ENCODE measurements at regions not wholly inside any gene's neighbourhood (a gene's known extent, or its start where the extent isn't known, plus 50 kb on each side); places are given as distances from the start of the nearest gene placed in this dataset.

DNA sequence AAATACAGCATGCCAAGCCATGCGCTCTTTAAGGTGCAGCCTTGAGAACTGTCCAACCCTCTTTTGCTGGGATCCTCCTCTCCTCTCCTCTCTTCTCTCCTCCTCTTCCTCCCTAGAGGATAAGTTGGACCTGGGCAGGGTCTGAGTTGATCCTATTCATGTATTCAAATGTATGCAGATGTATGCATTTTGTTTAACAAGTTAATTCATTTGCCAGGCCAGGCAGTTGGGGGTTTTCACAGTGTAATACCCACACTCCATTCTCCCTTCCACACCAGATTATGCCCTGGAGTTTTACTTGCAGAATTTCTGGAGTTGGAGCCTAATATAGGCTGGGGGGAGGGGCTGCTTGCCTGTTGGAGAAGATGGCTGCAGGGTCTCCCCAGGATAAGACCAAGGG, 226.2 kb upstream of the SDK2 start:
- TF ChIP-seq, protein P1, sequence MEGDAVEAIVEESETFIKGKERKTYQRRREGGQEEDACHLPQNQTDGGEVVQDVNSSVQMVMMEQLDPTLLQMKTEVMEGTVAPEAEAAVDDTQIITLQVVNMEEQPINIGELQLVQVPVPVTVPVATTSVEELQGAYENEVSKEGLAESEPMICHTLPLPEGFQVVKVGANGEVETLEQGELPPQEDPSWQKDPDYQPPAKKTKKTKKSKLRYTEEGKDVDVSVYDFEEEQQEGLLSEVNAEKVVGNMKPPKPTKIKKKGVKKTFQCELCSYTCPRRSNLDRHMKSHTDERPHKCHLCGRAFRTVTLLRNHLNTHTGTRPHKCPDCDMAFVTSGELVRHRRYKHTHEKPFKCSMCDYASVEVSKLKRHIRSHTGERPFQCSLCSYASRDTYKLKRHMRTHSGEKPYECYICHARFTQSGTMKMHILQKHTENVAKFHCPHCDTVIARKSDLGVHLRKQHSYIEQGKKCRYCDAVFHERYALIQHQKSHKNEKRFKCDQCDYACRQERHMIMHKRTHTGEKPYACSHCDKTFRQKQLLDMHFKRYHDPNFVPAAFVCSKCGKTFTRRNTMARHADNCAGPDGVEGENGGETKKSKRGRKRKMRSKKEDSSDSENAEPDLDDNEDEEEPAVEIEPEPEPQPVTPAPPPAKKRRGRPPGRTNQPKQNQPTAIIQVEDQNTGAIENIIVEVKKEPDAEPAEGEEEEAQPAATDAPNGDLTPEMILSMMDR (IDR thresholded peaks at IDR 0.05; ENCODE audit: insufficient read depth, low read depth, low read length): no peak
- no peak for DNase-seq (ENCODE audit: low read depth)
- Histone ChIP-seq H3K36me3 (ENCODE audit: control insufficient read depth, insufficient read depth, low read length) (no peaks in the 10 kb centered on the region), H3K4me3 (ENCODE audit: low read depth, low read length) (no peak overlapping the region), H3K27me3 (ENCODE audit: control insufficient read depth, insufficient read depth, low read length) (no peaks in the 10 kb centered on the region)
- ChIA-PET POLR2A (no interaction called here), CTCF (no interaction called here)

DNA sequence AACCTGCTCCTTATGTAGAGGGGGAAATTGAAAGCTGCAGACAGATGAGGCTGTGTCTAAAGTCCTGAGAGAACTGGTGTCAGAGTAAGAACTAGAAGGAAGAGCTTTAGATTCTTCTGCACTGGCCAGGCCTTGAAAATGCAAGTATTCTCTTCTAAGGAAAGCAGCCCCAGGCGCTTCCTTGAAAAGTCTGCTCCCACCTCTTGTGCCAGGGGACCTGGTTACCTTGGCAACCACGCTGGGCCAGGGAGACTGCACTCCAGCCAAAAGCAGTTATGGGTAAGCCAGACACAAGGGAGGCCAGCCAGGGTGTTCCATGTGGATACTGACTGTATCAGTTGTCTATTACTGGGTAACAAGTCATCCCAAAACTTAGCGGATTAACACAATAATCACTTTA, 228.6 kb upstream of the SDK2 start:
- DNase-seq (ENCODE audit: low read depth): no peak
- TF ChIP-seq, protein P1 (IDR thresholded peaks at IDR 0.05; ENCODE audit: insufficient read depth, low read depth, low read length): no peak
- POLR2A ChIA-PET: no interaction called here
- H3K36me3 ChIP-seq (ENCODE audit: control insufficient read depth, insufficient read depth, low read length): no peaks in the 10 kb centered on the region
- H3K27me3 ChIP-seq (ENCODE audit: control insufficient read depth, insufficient read depth, low read length): no peaks in the 10 kb centered on the region
- CTCF ChIA-PET: no interaction called here
- H3K4me3 ChIP-seq (ENCODE audit: low read depth, low read length): no peak overlapping the region

DNA sequence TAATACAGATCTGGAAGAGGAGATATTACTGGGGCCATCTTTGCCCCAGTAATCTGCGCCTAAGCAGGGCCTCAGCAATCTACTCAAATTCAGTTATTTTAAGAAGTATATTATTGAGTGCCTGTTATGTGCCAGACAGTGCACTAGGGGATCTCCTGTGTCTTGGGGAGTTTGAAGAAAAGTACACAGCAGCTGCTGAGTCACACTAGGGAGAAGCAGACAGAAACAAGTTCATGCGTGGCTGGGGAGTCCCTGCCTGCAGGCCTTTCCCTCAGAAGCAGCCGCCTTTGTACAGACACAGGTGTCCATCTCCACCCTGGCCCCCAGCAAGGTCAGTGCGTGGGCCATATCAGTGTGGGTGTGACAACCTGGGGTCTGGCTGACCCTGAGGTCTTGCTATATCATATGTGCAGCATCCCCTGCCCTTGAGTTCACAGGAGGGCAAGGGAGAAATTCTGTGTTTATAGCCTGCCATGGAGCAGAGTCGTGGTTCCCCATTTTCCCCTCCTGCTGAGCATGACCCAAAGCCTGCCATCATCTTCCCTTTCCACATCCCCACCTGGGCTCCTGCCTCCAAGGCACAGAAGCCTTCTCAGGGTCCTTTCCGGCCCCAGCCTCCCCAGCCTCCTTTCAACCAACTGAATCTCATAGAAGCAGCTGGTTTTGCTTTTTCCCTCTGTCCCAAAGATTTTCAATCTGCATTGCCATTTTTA, 229.9 kb upstream of the SDK2 start:
- TF ChIP-seq, protein P1 (IDR thresholded peaks at IDR 0.05; ENCODE audit: insufficient read depth, low read depth, low read length): no peak
- no peaks in the 10 kb centered on the region for H3K36me3 ChIP-seq (ENCODE audit: control insufficient read depth, insufficient read depth, low read length)
- no peak for DNase-seq (ENCODE audit: low read depth)
- H3K4me3 ChIP-seq (ENCODE audit: low read depth, low read length): no peak overlapping the region
- ChIA-PET POLR2A (no interaction called here), CTCF (no interaction called here)
- no peaks in the 10 kb centered on the region for H3K27me3 ChIP-seq (ENCODE audit: control insufficient read depth, insufficient read depth, low read length)

DNA sequence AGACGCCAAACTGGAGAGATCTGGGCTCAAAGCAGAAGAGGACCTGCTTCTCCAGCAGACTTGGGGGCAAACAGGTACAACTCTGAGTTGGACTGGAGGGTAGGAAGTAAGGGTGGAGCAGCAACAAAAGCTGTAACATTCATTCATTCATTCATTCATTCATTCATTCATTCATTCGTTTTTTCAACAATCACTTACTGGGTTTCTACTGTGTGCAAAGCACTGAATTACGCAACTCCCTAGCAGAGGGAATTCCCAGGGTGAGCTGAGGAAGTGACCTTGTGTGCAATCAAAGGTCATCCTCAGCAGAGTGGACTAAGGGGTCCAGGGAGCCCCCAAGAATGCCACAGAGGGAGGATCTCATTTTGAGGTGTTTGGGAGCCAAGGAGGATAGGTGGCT, 231.1 kb upstream of the SDK2 start:
- H3K4me3 ChIP-seq (ENCODE audit: low read depth, low read length): no peak overlapping the region
- TF ChIP-seq, protein P1 (IDR thresholded peaks at IDR 0.05; ENCODE audit: insufficient read depth, low read depth, low read length): no peak
- POLR2A ChIA-PET: no interaction called here
- no peaks in the 10 kb centered on the region for H3K27me3 ChIP-seq (ENCODE audit: control insufficient read depth, insufficient read depth, low read length)
- no peaks in the 10 kb centered on the region for H3K36me3 ChIP-seq (ENCODE audit: control insufficient read depth, insufficient read depth, low read length)
- CTCF ChIA-PET: no interaction called here
- DNase-seq (ENCODE audit: low read depth): no peak

DNA sequence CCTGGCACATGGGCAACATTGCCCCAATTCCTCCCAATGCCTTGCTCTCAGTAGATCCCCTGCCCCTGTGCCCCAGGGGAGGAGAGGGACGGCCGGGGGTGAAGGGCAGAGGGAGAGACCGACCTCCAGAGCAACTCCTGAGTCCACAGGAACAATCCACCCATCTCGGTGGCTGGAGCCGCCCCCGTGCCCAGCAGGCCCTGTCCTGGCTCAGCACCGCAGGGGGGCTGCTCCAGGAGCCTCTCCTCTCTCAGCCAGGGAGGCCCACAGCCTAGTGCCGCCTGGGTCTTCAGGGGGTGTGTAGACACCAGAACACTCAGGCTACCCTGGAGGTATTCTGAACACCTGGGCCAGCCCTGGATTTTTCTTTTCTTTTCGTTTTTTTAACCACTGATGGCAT, 233.7 kb upstream of the SDK2 start:
- Histone ChIP-seq H3K27me3 (ENCODE audit: control insufficient read depth, insufficient read depth, low read length) (no peaks in the 10 kb centered on the region), H3K4me3 (ENCODE audit: low read depth, low read length) (no peak overlapping the region), H3K36me3 (ENCODE audit: control insufficient read depth, insufficient read depth, low read length) (no peaks in the 10 kb centered on the region)
- ChIA-PET POLR2A (no interaction called here), CTCF (no interaction called here)
- DNase-seq (ENCODE audit: low read depth): no peak
- TF ChIP-seq, protein P1 (IDR thresholded peaks at IDR 0.05; ENCODE audit: insufficient read depth, low read depth, low read length): no peak
